HepG2 (cell line): ENCODE measurements at regions not wholly inside any gene's neighbourhood (a gene's known extent, or its start where the extent isn't known, plus 50 kb on each side); places are given as distances from the start of the nearest gene placed in this dataset.

ENCODE experiments used
- ATAC-seq: fragments of 200-7000 bp; cut with Tn5 transposase; 3 replicates; pipeline ENCODE4 v1.9.1; 2020; ENCODE audit warnings: mild to moderate bottlenecking, moderate library complexity
- BruUV-seq: library from RNA; stranded (reverse); fragments of 400-500 nt; replicated peaks from 2 replicates; lab custom pipeline; 2021; lab: Mats Ljungman, UMichigan
- CTCF ChIA-PET: fragments of 300-600 bp; formaldehyde crosslinking; extraction: SDS; loops from one replicate; lab custom pipeline; 2021; ENCODE audit warnings: low total read pairs, inconsistent platforms, low intra/inter-chr PET ratio; lab: Yijun Ruan, JAX
- POLR2A ChIA-PET: fragments of 350-600 bp; sonication (Branson Sonifier 250); formaldehyde crosslinking; loops from one replicate; lab custom pipeline; 2020; ENCODE audit warnings: antibody characterized with exemption, inconsistent platforms; lab: Yijun Ruan, JAX
- DNase-seq: peaks from one replicate; pipeline ENCODE4 v3.0.0-alpha.2; 2015; ENCODE audit warnings: low spot score
- FAIRE-seq: peaks from 3 replicates; lab custom pipeline; 2011; peaks lifted over from hg19 to GRCh38; lab: Jason Lieb, UNC
- H2AFZ ChIP-seq: one replicate; pipeline ENCODE4 v1.6.1; 2011; ENCODE audit warnings: low read length, inconsistent platforms
- H3K27ac ChIP-seq: fragments of 300-600 bp; 3 replicates; pipeline ENCODE4 v1.8.0; 2011; ENCODE audit warnings: mixed run types, mild to moderate bottlenecking, mixed read lengths, low read length, inconsistent platforms; ENCODE audit not compliant: insufficient read depth; ENCODE audit errors: extremely low read length
- H3K27me3 ChIP-seq, 2 experiments: fragments of 200-600 bp in 1 of 2; 2 replicates in 1 of 2; 3 replicates in 1 of 2; pipeline versions ENCODE4 v1.6.0 to v1.8.0; 2011; ENCODE audit warnings: low read length in 2 of 2, mild to moderate bottlenecking in 2 of 2, moderate library complexity in 2 of 2, inconsistent platforms in 1 of 2; ENCODE audit not compliant: insufficient read depth in 2 of 2, control insufficient read depth in 1 of 2
- H3K36me3 ChIP-seq, 2 experiments: fragments of 200-600 bp in 1 of 2; replicated peaks in 1 of 2; 2 replicates in 1 of 2; 3 replicates in 1 of 2; pipeline versions ENCODE4 v1.5.1 to v1.8.0; 2011; ENCODE audit warnings: low read length in 2 of 2, inconsistent platforms in 1 of 2; ENCODE audit not compliant: insufficient read depth in 2 of 2, control insufficient read depth in 1 of 2
- H3K4me1 ChIP-seq: 2 replicates; pipeline ENCODE4 v1.5.1; 2012; ENCODE audit warnings: low read length, inconsistent platforms; ENCODE audit not compliant: insufficient read depth
- H3K4me2 ChIP-seq: 2 replicates; pipeline ENCODE4 v1.6.0; 2011; ENCODE audit warnings: low read depth, low read length, inconsistent platforms
- H3K4me3 ChIP-seq, 3 experiments: fragments of 200-600 bp in 1 of 3; sonication (generic), shearing (Covaris generic) in 1 of 3; replicated peaks in 1 of 3; 2 replicates each; pipeline ENCODE4 v1.5.1; 2011 to 2016; ENCODE audit warnings: low read length in 3 of 3, inconsistent platforms in 2 of 3, low read depth in 2 of 3, mild to moderate bottlenecking in 2 of 3, control low read depth in 1 of 3, mixed read lengths in 1 of 3; ENCODE audit not compliant: insufficient read depth in 1 of 3
- H3K79me2 ChIP-seq: one replicate; pipeline ENCODE4 v1.6.1; 2011; ENCODE audit warnings: low read length, inconsistent platforms; ENCODE audit not compliant: insufficient read depth
- H3K9ac ChIP-seq: 2 replicates; pipeline ENCODE4 v1.6.0; 2011; ENCODE audit warnings: mild to moderate bottlenecking, low read depth, low read length, inconsistent platforms; ENCODE audit not compliant: insufficient read depth
- H3K9me3 ChIP-seq: 2 replicates; pipeline ENCODE4 v1.5.1; 2012; ENCODE audit warnings: mild to moderate bottlenecking, low read length
- H4K20me1 ChIP-seq: 2 replicates; pipeline ENCODE4 v1.6.0; 2011; ENCODE audit warnings: inconsistent platforms, mild to moderate bottlenecking, low read length, moderate library complexity; ENCODE audit not compliant: insufficient read depth
- DMAP1 ChIP-seq: IDR thresholded peaks from 2 replicates; pipeline ENCODE4 v1.6.1; 2016
- ELF3 ChIP-seq: IDR thresholded peaks from 2 replicates; pipeline ENCODE4 v1.6.1; 2016; ENCODE audit warnings: missing genetic modification reagents, missing compliant biosample characterization
- ERF ChIP-seq: IDR thresholded peaks from 2 replicates; pipeline ENCODE4 v1.6.1; 2018; ENCODE audit warnings: missing biosample characterization, missing genetic modification reagents
- HIC2 ChIP-seq: sonication (generic); formaldehyde crosslinking; IDR thresholded peaks from 2 replicates; pipeline ENCODE4 v1.9.0; 2022; ENCODE audit warnings: low read depth, missing genetic modification reagents
- HOXD1 ChIP-seq: sonication (generic); formaldehyde crosslinking; IDR thresholded peaks from 2 replicates; pipeline ENCODE4 v1.5.0; 2020; ENCODE audit warnings: missing genetic modification reagents
- MXD1 ChIP-seq: sonication (generic); formaldehyde crosslinking; IDR thresholded peaks from 2 replicates; pipeline ENCODE4 v1.4.0; 2020; ENCODE audit warnings: mild to moderate bottlenecking, missing genetic modification reagents
- NFE2 ChIP-seq: sonication (generic); formaldehyde crosslinking; IDR thresholded peaks from 2 replicates; pipeline ENCODE4 v1.4.0; 2020; ENCODE audit warnings: missing genetic modification reagents
- SATB2 ChIP-seq: sonication (generic); formaldehyde crosslinking; IDR thresholded peaks from 2 replicates; pipeline ENCODE4 v1.5.0; 2020; ENCODE audit warnings: missing genetic modification reagents
- SRF ChIP-seq: IDR thresholded peaks from 2 replicates; pipeline ENCODE4 v1.6.1; 2011; ENCODE audit warnings: mild to moderate bottlenecking, low read depth, low read length, moderate library complexity
- ZNF260 ChIP-seq: sonication (generic); formaldehyde crosslinking; IDR thresholded peaks from 2 replicates; pipeline ENCODE4 v1.4.0; 2020; ENCODE audit warnings: missing genetic modification reagents, low read depth, mild to moderate bottlenecking, borderline replicate concordance
- ZNF512 ChIP-seq: sonication (generic); formaldehyde crosslinking; IDR thresholded peaks from 2 replicates; pipeline ENCODE4 v1.4.0; 2020; ENCODE audit warnings: mild to moderate bottlenecking, missing genetic modification reagents
- ZNF580 ChIP-seq: IDR thresholded peaks from 2 replicates; pipeline ENCODE4 v1.6.1; 2016; ENCODE audit warnings: low read depth, borderline replicate concordance
- ZNF672 ChIP-seq: sonication (generic); formaldehyde crosslinking; IDR thresholded peaks from 2 replicates; pipeline ENCODE4 v1.8.1; 2022; ENCODE audit warnings: missing genetic modification reagents
- ZNF761 ChIP-seq: sonication (generic); formaldehyde crosslinking; conservative IDR thresholded peaks from 2 replicates; pipeline ENCODE4 v1.4.0; 2020; ENCODE audit warnings: mild to moderate bottlenecking, missing genetic modification reagents
- WGBS: methylation state at CpG from one replicate; pipeline ENCODE4 v1.1.6; 2017; ENCODE audit warnings: low lambda C conversion rate; 5-methylcytosine and 5-hydroxymethylcytosine counted together
- in situ Hi-C: cut with HindIII; loops from 2 replicates; pipeline ENCODE4 v1.10.0; 2017; ENCODE audit warnings: low pct_unique_long_range_greater_than_20kb; ENCODE audit not compliant: extremely low pct_ligation_motif_present
- intact Hi-C: fragments of 100-400 bp; cut with micrococcal nuclease; formaldehyde crosslinking; loops from one replicate; pipeline ENCODE4 v1.10.0; 2022; ENCODE audit not compliant: unreplicated experiment
- TF ChIP-seq, protein P1 (sequence below): sonication (generic); formaldehyde crosslinking; IDR thresholded peaks from 2 replicates; pipeline ENCODE4 v1.5.1; 2020; ENCODE audit warnings: mild to moderate bottlenecking, missing genetic modification reagents, moderate library complexity

DNA sequence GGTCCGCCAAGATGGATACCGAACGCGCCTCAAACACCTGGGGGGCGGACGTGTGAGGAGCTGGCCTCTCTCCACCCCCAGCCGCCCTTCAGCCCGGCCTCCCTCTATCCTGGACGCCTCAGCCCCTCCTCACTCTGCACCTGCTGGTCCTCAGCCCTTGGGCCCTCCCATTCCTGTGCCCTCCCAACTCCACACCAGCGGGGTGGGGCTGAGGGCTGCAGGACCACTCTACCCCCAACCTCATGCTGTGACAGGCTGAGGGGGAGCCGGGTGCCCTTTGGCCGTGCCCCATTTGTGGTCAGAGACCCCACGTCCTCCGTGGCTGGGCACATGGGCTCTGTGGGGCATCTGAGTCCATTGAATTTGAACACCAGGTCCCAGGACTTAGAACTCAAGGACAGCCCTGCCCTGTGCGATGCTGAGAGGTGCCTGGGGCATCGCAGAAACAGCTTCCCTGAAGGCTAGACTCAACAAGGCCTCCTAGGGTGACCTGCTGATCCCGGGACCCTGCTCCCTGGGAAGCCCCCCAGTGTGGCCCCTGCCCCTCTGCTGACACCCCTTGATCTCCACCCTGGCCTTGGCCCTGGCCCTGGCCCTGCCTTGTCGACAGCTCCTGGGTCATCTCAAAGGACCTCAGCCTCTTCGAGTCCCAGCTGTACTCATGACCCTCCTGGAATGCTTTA is 82.0 kb upstream of the SFSWAP start:
- no peak overlapping the region for H3K4me2 ChIP-seq
- peaks cover 1 to 11% of the 10 kb centered on the region in 2 experiments; a peak in 3 of 5 replicates for H3K27me3 ChIP-seq
- no peaks in the 10 kb centered on the region for H3K9me3 ChIP-seq
- no peaks in the 10 kb centered on the region for H4K20me1 ChIP-seq
- H3K4me1 ChIP-seq: no peaks in the 10 kb centered on the region
- intact Hi-C loops (no loop called here), in situ Hi-C loops (no loop called here)
- ATAC-seq: peak; percentile 35; the same call in 2 of the 3 replicates
- POLR2A ChIA-PET: no interaction called here
- H3K9ac ChIP-seq: no peak overlapping the region
- no peak for FAIRE-seq
- DNase-seq: no peak
- CTCF ChIA-PET: no interaction called here
- H3K36me3 ChIP-seq: no peaks in the 10 kb centered on the region
- WGBS: 0% methylated on average over 7 of the region's 19 CpGs
- no peak overlapping the region for H3K4me3 ChIP-seq
- no peak overlapping the region for H2AFZ ChIP-seq
- H3K79me2 ChIP-seq: no peaks in the 10 kb centered on the region
- BruUV-seq: no TSS peak
- no peak overlapping the region for H3K27ac ChIP-seq
- TF ChIP-seq SRF (no peak), ZNF260 (CRISPR knock-in tag) (no peak), ZNF512 (CRISPR knock-in tag) (no peak), SATB2 (CRISPR knock-in tag) (no peak), ZNF580 (CRISPR knock-in tag) (no peak), HIC2 (CRISPR knock-in tag) (no peak), MXD1 (no peak), ERF (no peak), ZNF761 (CRISPR knock-in tag) (no peak), DMAP1 (CRISPR knock-in tag) (no peak), ZNF672 (CRISPR knock-in tag) (no peak), HOXD1 (no peak), ELF3 (CRISPR knock-in tag) (no peak), NFE2 (CRISPR knock-in tag) (no peak)
- TF ChIP-seq, protein P1, sequence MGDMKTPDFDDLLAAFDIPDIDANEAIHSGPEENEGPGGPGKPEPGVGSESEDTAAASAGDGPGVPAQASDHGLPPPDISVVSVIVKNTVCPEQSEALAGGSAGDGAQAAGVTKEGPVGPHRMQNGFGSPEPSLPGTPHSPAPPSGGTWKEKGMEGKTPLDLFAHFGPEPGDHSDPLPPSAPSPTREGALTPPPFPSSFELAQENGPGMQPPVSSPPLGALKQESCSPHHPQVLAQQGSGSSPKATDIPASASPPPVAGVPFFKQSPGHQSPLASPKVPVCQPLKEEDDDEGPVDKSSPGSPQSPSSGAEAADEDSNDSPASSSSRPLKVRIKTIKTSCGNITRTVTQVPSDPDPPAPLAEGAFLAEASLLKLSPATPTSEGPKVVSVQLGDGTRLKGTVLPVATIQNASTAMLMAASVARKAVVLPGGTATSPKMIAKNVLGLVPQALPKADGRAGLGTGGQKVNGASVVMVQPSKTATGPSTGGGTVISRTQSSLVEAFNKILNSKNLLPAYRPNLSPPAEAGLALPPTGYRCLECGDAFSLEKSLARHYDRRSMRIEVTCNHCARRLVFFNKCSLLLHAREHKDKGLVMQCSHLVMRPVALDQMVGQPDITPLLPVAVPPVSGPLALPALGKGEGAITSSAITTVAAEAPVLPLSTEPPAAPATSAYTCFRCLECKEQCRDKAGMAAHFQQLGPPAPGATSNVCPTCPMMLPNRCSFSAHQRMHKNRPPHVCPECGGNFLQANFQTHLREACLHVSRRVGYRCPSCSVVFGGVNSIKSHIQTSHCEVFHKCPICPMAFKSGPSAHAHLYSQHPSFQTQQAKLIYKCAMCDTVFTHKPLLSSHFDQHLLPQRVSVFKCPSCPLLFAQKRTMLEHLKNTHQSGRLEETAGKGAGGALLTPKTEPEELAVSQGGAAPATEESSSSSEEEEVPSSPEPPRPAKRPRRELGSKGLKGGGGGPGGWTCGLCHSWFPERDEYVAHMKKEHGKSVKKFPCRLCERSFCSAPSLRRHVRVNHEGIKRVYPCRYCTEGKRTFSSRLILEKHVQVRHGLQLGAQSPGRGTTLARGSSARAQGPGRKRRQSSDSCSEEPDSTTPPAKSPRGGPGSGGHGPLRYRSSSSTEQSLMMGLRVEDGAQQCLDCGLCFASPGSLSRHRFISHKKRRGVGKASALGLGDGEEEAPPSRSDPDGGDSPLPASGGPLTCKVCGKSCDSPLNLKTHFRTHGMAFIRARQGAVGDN (CRISPR knock-in tag): no peak
